ENCODE measurements at regions not wholly inside any gene's neighbourhood (a gene's known extent, or its start where the extent isn't known, plus 50 kb on each side); places are given as distances from the start of the nearest gene placed in this dataset.
A peak's percentile ranks its signal among the peaks of the same experiment; 100 is the strongest.

GRCh38 chr2:176544991-176545956 lies 276.0 kb downstream of the MTX2 start:
- DNase-seq (ENCODE audit: low read depth, low spot score) = peak; percentile 68
- in situ Hi-C loops (cut with HindIII; ENCODE audit: low pct_unique_long_range_greater_than_20kb, low sequenced_read_pairs) = no loop called here

GRCh38 chr2:176546550-176546949 lies 277.3 kb downstream of the MTX2 start:
- in situ Hi-C loops (cut with HindIII; ENCODE audit: low pct_unique_long_range_greater_than_20kb, low sequenced_read_pairs) = no loop called here
- no peak for DNase-seq (ENCODE audit: low read depth, low spot score)

- DNase-seq (ENCODE audit: low read depth, low spot score) = no peak
- in situ Hi-C loops (cut with HindIII; ENCODE audit: low pct_unique_long_range_greater_than_20kb, low sequenced_read_pairs) = no loop called here
Measured at GRCh38 chr2:176552501-176553135, 283.4 kb downstream of the MTX2 start.

- in situ Hi-C loops (cut with HindIII; ENCODE audit: low pct_unique_long_range_greater_than_20kb, low sequenced_read_pairs) = no loop called here
- DNase-seq (ENCODE audit: low read depth, low spot score) = peak; percentile 81
Measured at GRCh38 chr2:176553685-176554100, 284.5 kb downstream of the MTX2 start.

GRCh38 chr2:176554101-176555048 lies 285.1 kb downstream of the MTX2 start:
- DNase-seq (ENCODE audit: low read depth, low spot score) = peak; percentile 71
- in situ Hi-C loops (cut with HindIII; ENCODE audit: low pct_unique_long_range_greater_than_20kb, low sequenced_read_pairs) = no loop called here

GRCh38 chr2:176555112-176555511 lies 285.9 kb downstream of the MTX2 start:
- in situ Hi-C loops (cut with HindIII; ENCODE audit: low pct_unique_long_range_greater_than_20kb, low sequenced_read_pairs) = no loop called here
- no peak for DNase-seq (ENCODE audit: low read depth, low spot score)

GRCh38 chr2:176555781-176556180 lies 286.5 kb downstream of the MTX2 start:
- no peak for DNase-seq (ENCODE audit: low read depth, low spot score)
- in situ Hi-C loops (cut with HindIII; ENCODE audit: low pct_unique_long_range_greater_than_20kb, low sequenced_read_pairs) = no loop called here

GRCh38 chr2:176556373-176556772 lies 287.1 kb downstream of the MTX2 start:
- no peak for DNase-seq (ENCODE audit: low read depth, low spot score)
- in situ Hi-C loops (cut with HindIII; ENCODE audit: low pct_unique_long_range_greater_than_20kb, low sequenced_read_pairs) = no loop called here

- DNase-seq (ENCODE audit: low read depth, low spot score) = no peak
- in situ Hi-C loops (cut with HindIII; ENCODE audit: low pct_unique_long_range_greater_than_20kb, low sequenced_read_pairs) = no loop called here
Measured at GRCh38 chr2:176557821-176558220, 288.6 kb downstream of the MTX2 start.

- in situ Hi-C loops (cut with HindIII; ENCODE audit: low pct_unique_long_range_greater_than_20kb, low sequenced_read_pairs) = no loop called here
- no peak for DNase-seq (ENCODE audit: low read depth, low spot score)
Measured at GRCh38 chr2:176558574-176559140, 289.4 kb downstream of the MTX2 start.

- no peak for DNase-seq (ENCODE audit: low read depth, low spot score)
- in situ Hi-C loops (cut with HindIII; ENCODE audit: low pct_unique_long_range_greater_than_20kb, low sequenced_read_pairs) = no loop called here
Measured at GRCh38 chr2:176560296-176560695, 291.1 kb downstream of the MTX2 start.

GRCh38 chr2:176561706-176562105 lies 292.5 kb downstream of the MTX2 start:
- in situ Hi-C loops (cut with HindIII; ENCODE audit: low pct_unique_long_range_greater_than_20kb, low sequenced_read_pairs) = no loop called here
- no peak for DNase-seq (ENCODE audit: low read depth, low spot score)

- in situ Hi-C loops (cut with HindIII; ENCODE audit: low pct_unique_long_range_greater_than_20kb, low sequenced_read_pairs) = no loop called here
- no peak for DNase-seq (ENCODE audit: low read depth, low spot score)
Measured at GRCh38 chr2:176562359-176563078, 293.3 kb downstream of the MTX2 start.

GRCh38 chr2:176565641-176566323 lies 296.5 kb downstream of the MTX2 start:
- in situ Hi-C loops (cut with HindIII; ENCODE audit: low pct_unique_long_range_greater_than_20kb, low sequenced_read_pairs) = no loop called here
- no peak for DNase-seq (ENCODE audit: low read depth, low spot score)

- DNase-seq (ENCODE audit: low read depth, low spot score) = no peak
- in situ Hi-C loops (cut with HindIII; ENCODE audit: low pct_unique_long_range_greater_than_20kb, low sequenced_read_pairs) = no loop called here
Measured at GRCh38 chr2:176566496-176566895, 297.3 kb downstream of the MTX2 start.

- in situ Hi-C loops (cut with HindIII; ENCODE audit: low pct_unique_long_range_greater_than_20kb, low sequenced_read_pairs) = no loop called here
- DNase-seq (ENCODE audit: low read depth, low spot score) = no peak
Measured at GRCh38 chr2:176566961-176567360, 297.7 kb downstream of the MTX2 start.
